Muscle of back (tissue), 3 donors: ENCODE measurements at regions not wholly inside any gene's neighbourhood (a gene's known extent, or its start where the extent isn't known, plus 50 kb on each side); places are given as distances from the start of the nearest gene placed in this dataset.
"Not testable (repeated sequence)": the region's sequence is repeated elsewhere in the genome, so short reads cannot be mapped to it uniquely, and the experiment has no call there.

Experiments
- DNase-seq, 3 donors: peaks; one replicate each; pipeline versions ENCODE4 v3.0.0 to v3.0.0-alpha.2; 2013

- DNase-seq: no peak
These were observed 52.7 kb upstream of the SERBP1 start for GRCh38 chr1:67482733-67483482.

GRCh38 chr1:67484492-67484891 lies 54.3 kb upstream of the SERBP1 start:
- peak in 1 of 3 donors; percentile 36 for DNase-seq

GRCh38 chr1:67485046-67485811 lies 55.0 kb upstream of the SERBP1 start:
- no peak for DNase-seq

- DNase-seq: no peak
These were observed 59.4 kb upstream of the SERBP1 start for GRCh38 chr1:67489643-67490042.

GRCh38 chr1:67491280-67491679 lies 61.1 kb upstream of the SERBP1 start:
- DNase-seq: no peak

GRCh38 chr1:67493148-67493547 lies 62.9 kb upstream of the SERBP1 start:
- DNase-seq: no peak

GRCh38 chr1:67495327-67495726 lies 65.1 kb upstream of the SERBP1 start:
- no peak for DNase-seq

- DNase-seq: no peak
These were observed 66.1 kb upstream of the SERBP1 start for GRCh38 chr1:67496329-67496728.

- DNase-seq: peak; percentile 83 to 92 (median 90)
These were observed 70.3 kb upstream of the SERBP1 start for GRCh38 chr1:67500413-67500959.

GRCh38 chr1:67503974-67504373 lies 73.8 kb upstream of the SERBP1 start:
- no peak for DNase-seq

- not testable (repeated sequence) for DNase-seq
These were observed 83.4 kb upstream of the SERBP1 start for GRCh38 chr1:67513392-67514294.

- no peak for DNase-seq
These were observed 84.1 kb upstream of the SERBP1 start for GRCh38 chr1:67514300-67514699.

- DNase-seq: peak; percentile 35 to 62 (median 51)
These were observed 84.6 kb upstream of the SERBP1 start for GRCh38 chr1:67514786-67515185.

- DNase-seq: no peak
These were observed 85.3 kb upstream of the SERBP1 start for GRCh38 chr1:67515324-67516080.

GRCh38 chr1:67517046-67517445 lies 86.8 kb upstream of the SERBP1 start:
- no peak for DNase-seq

- DNase-seq: peak; percentile 26 to 71 (median 59)
These were observed 91.8 kb upstream of the SERBP1 start for GRCh38 chr1:67522001-67522441.

GRCh38 chr1:67522793-67523192 lies 92.6 kb upstream of the SERBP1 start:
- DNase-seq: no peak

GRCh38 chr1:67524143-67525052 lies 94.2 kb upstream of the SERBP1 start:
- no peak for DNase-seq

- DNase-seq: no peak
These were observed 95.0 kb upstream of the SERBP1 start for GRCh38 chr1:67525053-67525760.
